Stomach (tissue), 4 donors: ENCODE measurements at regions not wholly inside any gene's neighbourhood (a gene's known extent, or its start where the extent isn't known, plus 50 kb on each side); places are given as distances from the start of the nearest gene placed in this dataset.

ENCODE experiments used
- CTCF ChIP-seq, 7 experiments: fragments of 450-650 bp in 4 of 7; fragments of 200-600 bp in 3 of 7; sonication (generic) in 3 of 7; IDR thresholded peaks; one replicate each; pipeline ENCODE4 v1.5.1; 2016 to 2019; ENCODE audit warnings: antibody characterized with exemption in 7 of 7, control low read depth in 2 of 7, mild to moderate bottlenecking in 1 of 7
- POLR2A ChIP-seq, 4 donors: fragments of 450-650 bp; IDR thresholded peaks; one replicate each; pipeline ENCODE4 v1.6.1; 2016; ENCODE audit warnings: antibody characterized with exemption in 4 of 4, control low read depth in 2 of 4, mild to moderate bottlenecking in 1 of 4, moderate library complexity in 1 of 4
- POLR2AphosphoS5 ChIP-seq, 3 donors: sonication (generic); formaldehyde crosslinking; IDR thresholded peaks; one replicate each; pipeline ENCODE4 v1.6.1; 2016; ENCODE audit warnings: antibody characterized with exemption in 3 of 3

GRCh38 chr12:65596514-65597091 lies 227.7 kb upstream of the HMGA2 start:
- TF ChIP-seq CTCF (IDR thresholded peaks at IDR 0.05) (no peak), POLR2A (IDR thresholded peaks at IDR 0.05) (no peak), POLR2AphosphoS5 (IDR thresholded peaks at IDR 0.05) (no peak)
